Smooth muscle cell (in vitro differentiated cells): ENCODE measurements at regions not wholly inside any gene's neighbourhood (a gene's known extent, or its start where the extent isn't known, plus 50 kb on each side); places are given as distances from the start of the nearest gene placed in this dataset. TPM values are rescaled to one million over a fixed set of nuclear protein-coding genes. Genes with fewer than 3 reads are reported as not detected.

Source experiments
- DNase-seq: peaks from one replicate; lab custom pipeline; 2025; ENCODE audit not compliant: unreplicated experiment; lab: John Stamatoyannopoulos, UW
- H2AFZ ChIP-seq: fragments of 200-600 bp; sonication (generic); 2 replicates; pipeline ENCODE4 v1.6.0; 2016; ENCODE audit warnings: antibody characterized with exemption, low read depth, mild to moderate bottlenecking
- H3F3A ChIP-seq: fragments of 200-600 bp; sonication (generic); 2 replicates; pipeline ENCODE4 v1.6.0; 2017; ENCODE audit warnings: antibody characterized with exemption, low read depth
- H3K27ac ChIP-seq: fragments of 200-600 bp; sonication (generic); 2 replicates; pipeline ENCODE4 v1.5.1; 2016; ENCODE audit warnings: low read depth, mild to moderate bottlenecking
- H3K27me3 ChIP-seq: fragments of 200-600 bp; sonication (generic); 2 replicates; pipeline ENCODE4 v1.6.1; 2016; ENCODE audit warnings: low read depth, mild to moderate bottlenecking
- H3K36me3 ChIP-seq: fragments of 200-600 bp; sonication (generic); 2 replicates; pipeline ENCODE4 v1.5.1; 2016; ENCODE audit warnings: low read depth
- H3K4me1 ChIP-seq: fragments of 200-600 bp; sonication (generic); 2 replicates; pipeline ENCODE4 v1.5.1; 2016; ENCODE audit warnings: low read depth
- H3K4me2 ChIP-seq: fragments of 200-600 bp; sonication (generic); 2 replicates; pipeline ENCODE4 v1.6.0; 2016; ENCODE audit warnings: mild to moderate bottlenecking
- H3K4me3 ChIP-seq: fragments of 200-600 bp; sonication (generic); 2 replicates; pipeline ENCODE4 v1.5.1; 2016; ENCODE audit warnings: mild to moderate bottlenecking
- H3K79me2 ChIP-seq: fragments of 200-600 bp; sonication (generic); 2 replicates; pipeline ENCODE4 v1.6.0; 2016; ENCODE audit warnings: low read depth, mild to moderate bottlenecking
- H3K9ac ChIP-seq: fragments of 200-600 bp; sonication (generic); 2 replicates; pipeline ENCODE4 v1.6.0; 2016; ENCODE audit warnings: low read depth
- H3K9me3 ChIP-seq: fragments of 200-600 bp; sonication (generic); replicated peaks from 2 replicates; pipeline ENCODE4 v1.5.1; 2016; ENCODE audit warnings: low read depth
- H4K20me1 ChIP-seq: fragments of 200-600 bp; sonication (generic); 2 replicates; pipeline ENCODE4 v1.6.0; 2016; ENCODE audit warnings: low read depth
- WGBS: methylation state at CpG from one replicate; pipeline ENCODE4 v1.1.7; 2016; ENCODE audit warnings: low lambda C conversion rate; 5-methylcytosine and 5-hydroxymethylcytosine counted together
- small RNA-seq: library from RNA; depleted of rRNA; stranded (forward); fragments of <200 nt; gene quantifications from one replicate; pipeline ENCODE3, GENCODE V24; 2014
- TF ChIP-seq, protein P1 (sequence below): fragments of 200-600 bp; sonication (generic); IDR thresholded peaks from 2 replicates; pipeline ENCODE4 v1.5.1; 2017; ENCODE audit warnings: borderline replicate concordance, mild to moderate bottlenecking, antibody characterized with exemption; ENCODE audit not compliant: insufficient read depth, poor library complexity, severe bottlenecking

DNA sequence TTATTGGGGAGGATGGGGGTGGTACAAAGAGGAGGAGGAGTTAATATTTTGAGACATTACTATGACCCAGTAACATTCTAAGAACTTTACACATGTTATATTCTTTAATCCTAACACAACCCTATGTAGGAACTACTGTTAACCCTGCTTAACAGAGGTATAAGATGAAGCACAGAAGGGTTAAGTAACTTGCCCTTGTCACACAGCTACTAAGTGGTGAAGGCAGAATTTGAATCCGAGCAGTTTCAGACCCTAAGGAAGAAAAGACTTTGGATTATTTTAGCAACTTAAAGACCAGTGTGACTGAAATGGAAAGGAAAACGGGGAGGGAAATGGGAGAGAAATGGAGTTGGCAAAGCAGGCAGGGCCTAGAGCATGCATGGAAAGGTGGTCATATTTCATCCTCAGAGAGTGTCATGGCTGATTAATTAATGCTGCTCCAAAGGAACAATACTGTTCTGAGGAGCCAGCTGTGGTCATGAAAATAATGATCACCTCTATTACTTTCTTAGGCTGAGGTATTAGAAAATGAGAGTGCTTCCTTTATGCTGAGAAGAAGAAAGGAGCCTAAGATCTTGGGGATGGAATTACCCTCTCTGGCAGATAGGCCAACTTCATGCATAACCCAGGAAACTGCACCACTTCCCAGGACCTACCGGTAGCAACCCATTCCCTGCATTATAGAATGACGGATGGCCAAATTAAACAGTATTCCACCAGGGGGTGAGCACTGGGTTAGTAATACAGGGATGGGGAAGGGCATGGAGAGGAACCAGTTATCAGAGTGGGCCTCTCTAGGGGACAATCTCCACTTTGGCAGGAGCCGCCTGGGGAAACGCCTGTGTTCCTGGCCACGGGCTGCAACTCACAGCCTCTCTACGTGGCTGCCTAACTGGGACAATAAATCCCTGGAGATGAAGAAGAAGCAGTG is 50.1 kb upstream of the TNFAIP3 start:
- Histone ChIP-seq H3K79me2 (no peaks in the 10 kb centered on the region), H2AFZ (no peak overlapping the region)
- WGBS, result 90% methylated on average over 8 of the region's 8 CpGs

More for the DNA sequence above, 50.1 kb upstream of the TNFAIP3 start:
- no peaks in the 10 kb centered on the region for H3K4me1 ChIP-seq
- no peaks in the 10 kb centered on the region for H3K36me3 ChIP-seq
- no peak overlapping the region for H3K4me3 ChIP-seq
- no peak overlapping the region for H3K27ac ChIP-seq
- no peaks in the 10 kb centered on the region for H4K20me1 ChIP-seq
- no peaks in the 10 kb centered on the region for H3F3A ChIP-seq
- H3K9ac ChIP-seq, result no peak overlapping the region
- TF ChIP-seq, protein P1, sequence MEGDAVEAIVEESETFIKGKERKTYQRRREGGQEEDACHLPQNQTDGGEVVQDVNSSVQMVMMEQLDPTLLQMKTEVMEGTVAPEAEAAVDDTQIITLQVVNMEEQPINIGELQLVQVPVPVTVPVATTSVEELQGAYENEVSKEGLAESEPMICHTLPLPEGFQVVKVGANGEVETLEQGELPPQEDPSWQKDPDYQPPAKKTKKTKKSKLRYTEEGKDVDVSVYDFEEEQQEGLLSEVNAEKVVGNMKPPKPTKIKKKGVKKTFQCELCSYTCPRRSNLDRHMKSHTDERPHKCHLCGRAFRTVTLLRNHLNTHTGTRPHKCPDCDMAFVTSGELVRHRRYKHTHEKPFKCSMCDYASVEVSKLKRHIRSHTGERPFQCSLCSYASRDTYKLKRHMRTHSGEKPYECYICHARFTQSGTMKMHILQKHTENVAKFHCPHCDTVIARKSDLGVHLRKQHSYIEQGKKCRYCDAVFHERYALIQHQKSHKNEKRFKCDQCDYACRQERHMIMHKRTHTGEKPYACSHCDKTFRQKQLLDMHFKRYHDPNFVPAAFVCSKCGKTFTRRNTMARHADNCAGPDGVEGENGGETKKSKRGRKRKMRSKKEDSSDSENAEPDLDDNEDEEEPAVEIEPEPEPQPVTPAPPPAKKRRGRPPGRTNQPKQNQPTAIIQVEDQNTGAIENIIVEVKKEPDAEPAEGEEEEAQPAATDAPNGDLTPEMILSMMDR, result no peak
- H3K9me3 ChIP-seq, result no peaks in the 10 kb centered on the region
- no peak for DNase-seq
- no peaks in the 10 kb centered on the region for H3K27me3 ChIP-seq
- no peak overlapping the region for H3K4me2 ChIP-seq

Small RNA genes in the stretch of these regions (small RNA-seq; reads per million reads assigned to genes)
- gene RF00019, result not detected
